Astrocyte of the spinal cord (primary cell): ENCODE measurements at regions not wholly inside any gene's neighbourhood (a gene's known extent, or its start where the extent isn't known, plus 50 kb on each side); places are given as distances from the start of the nearest gene placed in this dataset.
"Not testable (repeated sequence)": the region's sequence is repeated elsewhere in the genome, so short reads cannot be mapped to it uniquely, and the experiment has no call there.

Experiments
- DNase-seq: peaks from one replicate; pipeline ENCODE4 v3.0.0; 2011; ENCODE audit warnings: low read depth, low spot score
- H3K4me3 ChIP-seq: 2 replicates; pipeline ENCODE4 v1.5.1; 2011; ENCODE audit warnings: low read depth, mild to moderate bottlenecking, low read length, moderate library complexity
- in situ Hi-C: cut with HindIII; loops from 2 replicates; pipeline ENCODE4 v1.10.0; 2017; ENCODE audit warnings: low sequenced_read_pairs
- TF ChIP-seq, protein P1 (sequence below): IDR thresholded peaks from 2 replicates; pipeline ENCODE4 v1.5.1; 2012; ENCODE audit warnings: low read depth, mild to moderate bottlenecking, low read length, inconsistent platforms

DNA sequence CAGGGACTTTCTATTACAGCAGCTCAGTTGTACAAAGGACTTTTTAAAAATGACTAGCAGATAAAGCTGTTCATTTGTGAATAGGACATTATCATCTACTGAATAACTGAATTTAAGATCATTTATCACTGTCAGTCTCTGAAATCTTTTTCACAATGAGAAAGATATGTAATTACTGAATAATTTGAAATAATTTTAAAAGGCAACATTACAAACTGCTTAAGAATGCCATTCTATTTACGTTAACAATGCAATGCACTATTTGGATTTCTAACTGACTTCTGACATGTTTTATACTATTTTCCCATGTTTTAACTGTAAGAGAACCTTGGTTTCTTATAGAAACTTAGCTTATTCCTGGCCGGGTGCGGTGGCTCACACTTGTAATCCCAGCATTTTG is 2033.0 kb upstream of the PCDH20 start:
- H3K4me3 ChIP-seq, result no peak overlapping the region
- TF ChIP-seq, protein P1, sequence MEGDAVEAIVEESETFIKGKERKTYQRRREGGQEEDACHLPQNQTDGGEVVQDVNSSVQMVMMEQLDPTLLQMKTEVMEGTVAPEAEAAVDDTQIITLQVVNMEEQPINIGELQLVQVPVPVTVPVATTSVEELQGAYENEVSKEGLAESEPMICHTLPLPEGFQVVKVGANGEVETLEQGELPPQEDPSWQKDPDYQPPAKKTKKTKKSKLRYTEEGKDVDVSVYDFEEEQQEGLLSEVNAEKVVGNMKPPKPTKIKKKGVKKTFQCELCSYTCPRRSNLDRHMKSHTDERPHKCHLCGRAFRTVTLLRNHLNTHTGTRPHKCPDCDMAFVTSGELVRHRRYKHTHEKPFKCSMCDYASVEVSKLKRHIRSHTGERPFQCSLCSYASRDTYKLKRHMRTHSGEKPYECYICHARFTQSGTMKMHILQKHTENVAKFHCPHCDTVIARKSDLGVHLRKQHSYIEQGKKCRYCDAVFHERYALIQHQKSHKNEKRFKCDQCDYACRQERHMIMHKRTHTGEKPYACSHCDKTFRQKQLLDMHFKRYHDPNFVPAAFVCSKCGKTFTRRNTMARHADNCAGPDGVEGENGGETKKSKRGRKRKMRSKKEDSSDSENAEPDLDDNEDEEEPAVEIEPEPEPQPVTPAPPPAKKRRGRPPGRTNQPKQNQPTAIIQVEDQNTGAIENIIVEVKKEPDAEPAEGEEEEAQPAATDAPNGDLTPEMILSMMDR, result no peak
- no peak for DNase-seq
- in situ Hi-C loops, result no loop called here

DNA sequence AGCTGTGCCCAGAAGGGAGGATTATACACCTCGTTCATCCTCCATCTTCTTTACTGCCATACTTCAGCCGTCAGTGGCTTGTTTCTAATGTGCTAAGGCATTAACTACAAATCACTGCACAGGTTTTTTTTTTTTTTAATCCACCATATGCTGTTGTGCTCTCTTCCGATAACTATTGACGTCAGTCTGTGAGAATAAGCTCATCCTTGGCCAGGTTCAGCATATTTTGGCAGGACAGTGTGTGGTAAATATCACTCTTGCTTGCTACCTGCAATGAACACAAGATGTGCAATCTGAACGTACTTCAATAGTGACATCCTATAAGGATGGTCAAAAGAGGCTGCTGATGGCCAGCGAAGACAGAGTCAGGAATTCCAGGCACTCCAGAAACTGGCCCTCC is 2030.7 kb upstream of the PCDH20 start:
- no peak for DNase-seq
- TF ChIP-seq, protein P1, result no peak
- in situ Hi-C loops, result no loop called here
- no peak overlapping the region for H3K4me3 ChIP-seq

- DNase-seq, in situ Hi-C loops, H3K4me3 ChIP-seq: not testable (repeated sequence)
Observed at GRCh38 chr13:63444225-63444624, 2028.6 kb upstream of the PCDH20 start.

GRCh38 chr13:63438951-63439350 is 2023.3 kb upstream of the PCDH20 start:
- DNase-seq, result no peak
- H3K4me3 ChIP-seq, result no peak overlapping the region
- TF ChIP-seq, protein P1, result no peak
- in situ Hi-C loops, result no loop called here

GRCh38 chr13:63436325-63436668 is 2020.6 kb upstream of the PCDH20 start:
- in situ Hi-C loops, result no loop called here
- no peak for DNase-seq
- no peak overlapping the region for H3K4me3 ChIP-seq
- TF ChIP-seq, protein P1, result no peak

GRCh38 chr13:63435667-63436324 is 2020.1 kb upstream of the PCDH20 start:
- H3K4me3 ChIP-seq, result no peak overlapping the region
- TF ChIP-seq, protein P1, result no peak
- peak; percentile 99 for DNase-seq
- in situ Hi-C loops, result no loop called here

- in situ Hi-C loops, result no loop called here
- TF ChIP-seq, protein P1, result no peak
- peak; percentile 76 for DNase-seq
- no peak overlapping the region for H3K4me3 ChIP-seq
Observed at GRCh38 chr13:63433546-63434150, 2018.0 kb upstream of the PCDH20 start.
